HepG2 (cell line): ENCODE measurements at regions not wholly inside any gene's neighbourhood (a gene's known extent, or its start where the extent isn't known, plus 50 kb on each side); places are given as distances from the start of the nearest gene placed in this dataset.

ENCODE experiments used
- CBX5 ChIP-seq: sonication (generic); formaldehyde crosslinking; IDR thresholded peaks from 2 replicates; pipeline ENCODE4 v1.4.0; 2020; ENCODE audit warnings: missing genetic modification reagents, borderline replicate concordance
- DMTF1 ChIP-seq: sonication (generic); formaldehyde crosslinking; IDR thresholded peaks from 2 replicates; pipeline ENCODE4 v1.4.0; 2020; ENCODE audit warnings: mild to moderate bottlenecking, missing genetic modification reagents
- HHEX ChIP-seq: IDR thresholded peaks from 2 replicates; pipeline ENCODE4 v1.6.1; 2016; ENCODE audit warnings: control low read depth
- KDM5A ChIP-seq: fragments of 200-600 bp; sonication (generic); IDR thresholded peaks from 2 replicates; pipeline ENCODE4 v1.7.0; 2018; ENCODE audit warnings: antibody characterized with exemption, mild to moderate bottlenecking, low read length, borderline replicate concordance
- MATR3 ChIP-seq: sonication (generic); formaldehyde crosslinking; IDR thresholded peaks from 2 replicates; pipeline ENCODE4 v1.4.0; 2020; ENCODE audit warnings: missing genetic modification reagents
- MEIS2 ChIP-seq: sonication (generic); formaldehyde crosslinking; IDR thresholded peaks from 2 replicates; pipeline ENCODE4 v1.9.0; 2021; ENCODE audit warnings: mild to moderate bottlenecking, missing genetic modification reagents
- MNT ChIP-seq: fragments of 450-650 bp; IDR thresholded peaks from 2 replicates; pipeline ENCODE4 v1.6.1; 2016
- MZF1 ChIP-seq: sonication (generic); formaldehyde crosslinking; IDR thresholded peaks from 2 replicates; pipeline ENCODE4 v1.8.1; 2023; ENCODE audit warnings: mild to moderate bottlenecking, missing genetic modification reagents, borderline replicate concordance
- NFATC3 ChIP-seq: sonication (generic); formaldehyde crosslinking; IDR thresholded peaks from 2 replicates; pipeline ENCODE4 v1.5.1; 2020; ENCODE audit warnings: mild to moderate bottlenecking, missing genetic modification reagents
- PBX3 ChIP-seq: sonication (generic); formaldehyde crosslinking; IDR thresholded peaks from 2 replicates; pipeline ENCODE4 v1.8.1; 2023; ENCODE audit warnings: missing genetic modification reagents, inconsistent platforms, borderline replicate concordance
- PREB ChIP-seq: sonication (generic); formaldehyde crosslinking; IDR thresholded peaks from 2 replicates; pipeline ENCODE4 v1.4.0; 2020; ENCODE audit warnings: missing genetic modification reagents
- RFX3 ChIP-seq: IDR thresholded peaks from 2 replicates; pipeline ENCODE4 v1.6.1; 2016; ENCODE audit warnings: missing biosample characterization, missing genetic modification reagents
- SIX1 ChIP-seq: sonication (generic); formaldehyde crosslinking; IDR thresholded peaks from 2 replicates; pipeline ENCODE4 v1.4.0; 2020; ENCODE audit warnings: missing genetic modification reagents, borderline replicate concordance
- SSRP1 ChIP-seq: IDR thresholded peaks from 2 replicates; pipeline ENCODE4 v1.6.1; 2016; ENCODE audit warnings: control low read depth
- THAP11 ChIP-seq: IDR thresholded peaks from 2 replicates; pipeline ENCODE4 v1.6.1; 2016; ENCODE audit warnings: missing biosample characterization, missing genetic modification reagents
- TSC22D2 ChIP-seq: sonication (generic); formaldehyde crosslinking; IDR thresholded peaks from 2 replicates; pipeline ENCODE4 v1.5.1; 2020; ENCODE audit warnings: missing genetic modification reagents, mild to moderate bottlenecking, borderline replicate concordance
- ZBTB42 ChIP-seq: sonication (generic); formaldehyde crosslinking; IDR thresholded peaks from 2 replicates; pipeline ENCODE4 v1.5.0; 2020; ENCODE audit warnings: mild to moderate bottlenecking, missing genetic modification reagents
- ZIK1 ChIP-seq: sonication (generic); formaldehyde crosslinking; IDR thresholded peaks from 2 replicates; pipeline ENCODE4 v1.5.0; 2020; ENCODE audit warnings: mild to moderate bottlenecking, low read depth, missing genetic modification reagents, borderline replicate concordance
- ZNF20 ChIP-seq: sonication (generic); formaldehyde crosslinking; IDR thresholded peaks from 2 replicates; pipeline ENCODE4 v1.4.0; 2020; ENCODE audit warnings: mild to moderate bottlenecking, moderate library complexity, missing genetic modification reagents
- ZNF205 ChIP-seq: IDR thresholded peaks from 2 replicates; pipeline ENCODE4 v1.6.1; 2018; ENCODE audit warnings: missing biosample characterization, missing genetic modification reagents
- ZNF230 ChIP-seq: sonication (generic); formaldehyde crosslinking; IDR thresholded peaks from 2 replicates; pipeline ENCODE4 v1.4.0; 2020; ENCODE audit warnings: mild to moderate bottlenecking, missing genetic modification reagents
- ZNF574 ChIP-seq: sonication (generic); formaldehyde crosslinking; IDR thresholded peaks from 2 replicates; pipeline ENCODE4 v1.4.0; 2020; ENCODE audit warnings: missing genetic modification reagents
- ZNF678 ChIP-seq: sonication (generic); formaldehyde crosslinking; IDR thresholded peaks from 2 replicates; pipeline ENCODE4 v1.4.0; 2020; ENCODE audit warnings: mild to moderate bottlenecking, missing genetic modification reagents

- no peak for TF ChIP-seq PBX3
- TF ChIP-seq MEIS2 (CRISPR knock-in tag) = no peak; the same call in 1 of the 2 replicates
- peak; percentile 71; the same call in 1 of the 2 replicates for TF ChIP-seq ZBTB42
- TF ChIP-seq ZNF20 (CRISPR knock-in tag) = no peak
- TF ChIP-seq NFATC3 = no peak
- TF ChIP-seq ZNF230 (CRISPR knock-in tag) = no peak
- no peak for TF ChIP-seq THAP11 (CRISPR knock-in tag)
- peak; percentile 62; the same call in 1 of the 2 replicates for TF ChIP-seq ZIK1 (CRISPR knock-in tag)
- TF ChIP-seq MZF1 (CRISPR knock-in tag) = no peak
- no peak for TF ChIP-seq RFX3 (CRISPR knock-in tag)
- no peak for TF ChIP-seq ZNF574 (CRISPR knock-in tag)
- no peak for TF ChIP-seq ZNF678 (CRISPR knock-in tag)
- no peak for TF ChIP-seq MNT
- no peak for TF ChIP-seq SSRP1 (CRISPR knock-in tag)
- no peak for TF ChIP-seq SIX1 (CRISPR knock-in tag)
- TF ChIP-seq MATR3 = no peak
- TF ChIP-seq PREB (CRISPR knock-in tag) = no peak
- TF ChIP-seq HHEX (CRISPR knock-in tag) = no peak
- TF ChIP-seq DMTF1 (CRISPR knock-in tag) = no peak
- no peak; the same call in 1 of the 2 replicates for TF ChIP-seq KDM5A
- TF ChIP-seq TSC22D2 (CRISPR knock-in tag) = no peak
- peak; percentile 50; the same call in 1 of the 2 replicates for TF ChIP-seq ZNF205
- no peak for TF ChIP-seq CBX5 (CRISPR knock-in tag)
These were observed 226.7 kb upstream of the C2CD4B start (continued) for GRCh38 chr15:62391641-62392262.
